Naive B cell (primary cell): ENCODE measurements at regions not wholly inside any gene's neighbourhood (a gene's known extent, or its start where the extent isn't known, plus 50 kb on each side); places are given as distances from the start of the nearest gene placed in this dataset.

Experiments used
- ATAC-seq, 2 donors: fragments of 150-1000 bp; cut with Tn5 transposase; 2 replicates each; pipeline ENCODE4 v1.10.0; 2021; ENCODE audit warnings: low read depth in 2 of 2, mild to moderate bottlenecking in 2 of 2, moderate library complexity in 2 of 2
- DNase-seq: peaks from one replicate; pipeline ENCODE4 v3.0.0; 2022
- H3K27ac Mint-ChIP-seq, 6 donors: one replicate each; pipeline ENCODE4 v1.8.0; 2020 to 2022; ENCODE audit warnings: mild to moderate bottlenecking in 6 of 6, mixed read lengths in 6 of 6, moderate library complexity in 5 of 6, inconsistent platforms in 2 of 6
- H3K27me3 Mint-ChIP-seq, 3 donors: one replicate each; pipeline ENCODE4 v1.8.0; 2021 to 2022; ENCODE audit warnings: mixed read lengths in 3 of 3, mild to moderate bottlenecking in 1 of 3
- H3K36me3 Mint-ChIP-seq, 2 donors: one replicate each; pipeline ENCODE4 v1.8.0; 2020 to 2022; ENCODE audit warnings: mixed read lengths in 2 of 2, inconsistent platforms in 1 of 2, mild to moderate bottlenecking in 1 of 2
- H3K4me1 Mint-ChIP-seq, 3 donors: one replicate each; pipeline ENCODE4 v1.8.0; 2020 to 2022; ENCODE audit warnings: mixed read lengths in 3 of 3, inconsistent platforms in 1 of 3, mild to moderate bottlenecking in 1 of 3, moderate library complexity in 1 of 3
- H3K4me3 Mint-ChIP-seq, 8 donors: one replicate each; pipeline ENCODE4 v1.8.0; 2020 to 2022; ENCODE audit warnings: mild to moderate bottlenecking in 8 of 8, mixed read lengths in 8 of 8, moderate library complexity in 8 of 8, inconsistent platforms in 2 of 8
- H3K9me3 Mint-ChIP-seq, 7 donors: one replicate each; pipeline ENCODE4 v1.8.0; 2020 to 2022; ENCODE audit warnings: mixed read lengths in 7 of 7, mild to moderate bottlenecking in 5 of 7, inconsistent platforms in 2 of 7, moderate library complexity in 1 of 7

DNA sequence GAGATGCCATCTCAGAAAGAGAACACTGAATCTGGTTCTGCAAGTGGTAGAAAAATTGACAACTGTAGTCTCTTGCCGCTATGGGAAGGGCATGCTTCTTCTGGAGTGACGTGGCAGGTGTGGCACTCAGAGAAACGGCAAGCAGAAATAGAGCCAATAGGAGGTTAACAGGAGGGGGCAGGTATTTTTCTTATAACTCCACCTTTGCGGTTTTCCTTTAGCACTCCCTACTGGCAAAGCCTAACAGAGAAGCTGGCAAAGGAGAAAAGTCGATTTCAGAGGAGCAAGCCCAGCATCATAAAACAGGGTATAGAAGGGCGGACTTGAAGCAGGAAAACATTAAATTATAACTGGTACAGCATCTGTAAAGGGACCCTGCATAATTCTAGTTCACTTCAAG, 1382.2 kb downstream of the PCDH18 start:
- H3K4me1 Mint-ChIP-seq: no peaks in the 10 kb centered on the region
- ATAC-seq: no peak

DNA sequence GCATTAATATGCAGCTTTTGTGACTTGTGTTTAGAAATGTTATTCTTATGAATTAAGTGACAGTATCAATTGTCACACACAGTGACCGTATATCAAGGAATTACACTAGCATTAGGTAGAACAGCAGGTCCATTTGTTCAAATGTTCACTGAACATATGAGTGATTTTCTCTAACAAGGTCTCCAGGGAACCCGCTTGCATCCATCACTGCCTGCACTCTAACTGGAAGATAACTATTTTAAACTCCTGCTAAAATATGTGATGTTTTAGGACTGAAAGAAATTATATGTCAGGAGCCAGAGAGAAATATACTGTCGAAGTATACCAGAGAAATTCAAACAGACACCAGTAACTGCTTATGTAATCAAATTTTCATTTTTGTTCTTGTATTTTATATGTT, 1395.7 kb downstream of the PCDH18 start:
- H3K4me1 Mint-ChIP-seq: no peaks in the 10 kb centered on the region
- ATAC-seq: no peak

More for the DNA sequence above, 1382.2 kb downstream of the PCDH18 start:
- Mint-ChIP-seq H3K9me3 (peaks cover 0 to 13% (median 4%) of the 10 kb centered on the region in 7 donors), H3K4me3 (no peak overlapping the region), H3K36me3 (no peaks in the 10 kb centered on the region), H3K27ac (peak overlapping the region in 1 of 6 donors; percentile 70), H3K27me3 (no peaks in the 10 kb centered on the region)
- DNase-seq: no peak

DNA sequence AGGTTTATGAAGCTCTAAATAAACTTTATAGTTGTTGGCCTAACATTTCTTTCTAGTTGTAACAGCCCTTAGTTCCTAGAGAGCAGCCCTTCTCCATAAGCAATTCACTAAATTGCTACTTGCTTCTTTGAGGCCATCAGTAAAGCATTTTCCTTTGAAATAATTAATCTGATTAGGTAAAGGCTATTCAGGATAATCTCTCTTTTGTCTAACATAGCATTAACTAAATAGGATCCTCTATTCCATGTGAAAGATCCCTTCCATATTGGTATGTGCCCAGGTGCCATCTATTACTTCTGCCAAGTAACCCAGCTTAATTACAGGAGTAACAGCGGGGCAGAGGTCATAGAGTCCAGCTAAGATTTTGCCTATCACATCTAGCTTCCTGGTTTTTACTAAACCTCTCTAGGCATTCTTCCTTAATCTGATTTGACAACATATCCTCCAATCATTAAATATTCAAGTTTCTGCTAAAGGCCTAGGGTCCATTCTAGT, 1408.0 kb downstream of the PCDH18 start:
- no peaks in the 10 kb centered on the region for H3K4me1 Mint-ChIP-seq
- no peak for ATAC-seq
- H3K36me3 Mint-ChIP-seq: no peaks in the 10 kb centered on the region
- no peak for DNase-seq
- no peak overlapping the region for H3K27ac Mint-ChIP-seq
- H3K4me3 Mint-ChIP-seq: no peak overlapping the region
- peaks cover 0 to 4% (median 0%) of the 10 kb centered on the region in 7 donors for H3K9me3 Mint-ChIP-seq
- H3K27me3 Mint-ChIP-seq: no peaks in the 10 kb centered on the region

More for the DNA sequence above, 1395.7 kb downstream of the PCDH18 start:
- H3K36me3 Mint-ChIP-seq: no peaks in the 10 kb centered on the region
- no peak for DNase-seq
- H3K9me3 Mint-ChIP-seq: no peaks in the 10 kb centered on the region
- no peak overlapping the region for H3K4me3 Mint-ChIP-seq
- H3K27ac Mint-ChIP-seq: no peak overlapping the region
- no peaks in the 10 kb centered on the region for H3K27me3 Mint-ChIP-seq

DNA sequence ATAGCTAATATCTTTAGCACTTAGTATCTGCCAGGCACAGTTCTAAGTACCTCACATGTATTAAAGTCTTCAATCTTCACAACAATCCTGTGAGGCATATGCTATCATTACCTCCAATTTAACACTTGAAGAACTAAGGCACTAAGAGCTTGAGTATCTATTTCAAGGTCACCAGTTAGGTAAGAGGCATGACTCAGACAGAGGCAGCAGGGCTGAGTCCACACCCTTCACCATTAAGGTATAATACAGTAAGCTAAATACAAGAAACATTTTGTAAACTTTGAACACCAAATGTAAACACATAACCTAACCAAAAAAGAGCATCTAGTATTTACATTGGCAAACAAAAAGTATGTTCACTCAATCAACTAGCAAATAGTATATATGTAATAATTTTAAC, 1410.9 kb downstream of the PCDH18 start:
- no peak overlapping the region for H3K27ac Mint-ChIP-seq
- no peak for DNase-seq
- no peaks in the 10 kb centered on the region for H3K36me3 Mint-ChIP-seq
- H3K4me3 Mint-ChIP-seq: no peak overlapping the region
- H3K9me3 Mint-ChIP-seq: no peaks in the 10 kb centered on the region
- ATAC-seq: no peak
- H3K4me1 Mint-ChIP-seq: no peaks in the 10 kb centered on the region
- no peaks in the 10 kb centered on the region for H3K27me3 Mint-ChIP-seq

DNA sequence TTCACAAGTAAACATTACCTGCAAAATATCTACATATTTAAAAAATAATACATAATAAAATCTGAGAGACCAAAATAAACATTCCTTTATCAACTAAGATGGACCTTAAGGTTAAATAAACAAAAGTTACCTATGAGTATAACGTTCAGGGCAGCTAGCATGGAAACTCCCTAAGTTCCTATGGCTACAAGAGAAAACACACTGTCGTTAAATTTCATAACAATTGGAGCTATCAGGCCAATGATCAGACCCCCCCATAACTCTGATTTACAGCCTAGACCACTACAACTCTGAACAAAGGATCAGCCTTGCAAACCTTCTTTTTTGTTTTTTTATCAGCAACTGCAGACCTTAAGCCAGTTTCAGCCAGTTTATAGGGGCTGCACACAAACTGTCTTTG, 1418.4 kb downstream of the PCDH18 start:
- Mint-ChIP-seq H3K27ac (no peak overlapping the region), H3K36me3 (no peaks in the 10 kb centered on the region), H3K27me3 (no peaks in the 10 kb centered on the region), H3K4me3 (no peak overlapping the region), H3K4me1 (no peaks in the 10 kb centered on the region), H3K9me3 (peaks cover 0 to 1% (median 0%) of the 10 kb centered on the region in 7 donors)
- DNase-seq (no peak), ATAC-seq (no peak)

DNA sequence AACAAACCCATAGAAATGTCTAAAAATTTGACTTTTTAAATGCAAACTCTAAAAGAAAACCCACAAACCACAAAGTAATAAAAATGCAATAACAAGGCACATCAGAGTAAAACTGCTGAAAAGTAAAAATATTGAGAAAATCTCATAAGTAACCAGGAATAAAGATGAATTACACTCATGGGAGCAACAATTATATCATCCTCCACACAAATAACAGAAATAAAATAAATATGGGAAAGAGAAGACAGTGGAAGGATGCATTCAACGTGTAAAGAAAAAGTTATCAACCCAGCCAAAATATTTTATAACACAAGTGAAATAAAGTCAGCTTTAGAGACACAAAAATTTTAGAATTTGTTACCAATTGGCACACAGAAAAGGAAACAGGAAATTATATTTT, 1420.2 kb downstream of the PCDH18 start:
- DNase-seq: no peak
- Mint-ChIP-seq H3K36me3 (no peaks in the 10 kb centered on the region), H3K9me3 (peaks cover 0 to 1% (median 0%) of the 10 kb centered on the region in 7 donors), H3K4me3 (no peak overlapping the region), H3K27ac (no peak overlapping the region), H3K4me1 (no peaks in the 10 kb centered on the region), H3K27me3 (no peaks in the 10 kb centered on the region)
- ATAC-seq: no peak

DNA sequence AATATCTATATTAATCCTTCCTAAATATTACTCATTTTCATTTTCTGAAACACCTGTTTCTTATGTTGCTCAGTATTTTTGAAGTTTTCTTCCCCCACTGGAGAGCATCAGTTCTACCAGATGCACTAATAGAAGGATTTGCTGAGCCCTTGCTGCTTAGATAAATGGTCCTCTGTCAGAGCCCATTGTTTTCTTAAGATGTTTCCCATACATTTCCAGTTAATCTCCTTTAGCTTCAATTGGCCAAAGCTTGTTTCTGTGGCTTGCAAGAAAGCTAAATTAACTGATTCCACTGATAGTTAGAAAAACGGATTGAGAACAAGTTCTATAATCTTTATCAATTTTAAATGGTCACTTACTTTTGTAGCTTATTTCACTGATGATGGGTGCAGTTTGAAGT, 1425.5 kb downstream of the PCDH18 start:
- Mint-ChIP-seq H3K4me1 (no peaks in the 10 kb centered on the region), H3K27ac (no peak overlapping the region), H3K4me3 (no peak overlapping the region), H3K36me3 (no peaks in the 10 kb centered on the region), H3K9me3 (no peaks in the 10 kb centered on the region), H3K27me3 (no peaks in the 10 kb centered on the region)
- DNase-seq (no peak), ATAC-seq (no peak)

DNA sequence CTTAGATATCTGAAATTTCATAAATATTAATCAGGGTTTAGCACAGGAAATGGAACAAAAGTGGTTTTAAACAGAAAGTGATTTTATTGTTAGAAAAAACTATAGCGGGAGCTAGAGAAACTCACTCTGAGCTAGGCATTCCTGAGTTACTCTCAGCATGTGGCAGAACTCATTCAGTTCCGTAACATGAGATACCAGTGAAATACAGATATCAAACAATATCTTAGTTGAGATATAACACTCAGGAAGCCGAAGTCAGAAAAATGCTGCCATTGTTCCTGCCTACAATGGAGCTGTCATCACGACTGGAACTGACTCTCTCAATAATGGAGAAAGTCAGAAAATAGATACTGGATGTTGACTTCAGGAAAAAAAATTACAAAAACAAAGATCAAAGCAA, 1428.7 kb downstream of the PCDH18 start:
- H3K27me3 Mint-ChIP-seq: no peaks in the 10 kb centered on the region

DNA sequence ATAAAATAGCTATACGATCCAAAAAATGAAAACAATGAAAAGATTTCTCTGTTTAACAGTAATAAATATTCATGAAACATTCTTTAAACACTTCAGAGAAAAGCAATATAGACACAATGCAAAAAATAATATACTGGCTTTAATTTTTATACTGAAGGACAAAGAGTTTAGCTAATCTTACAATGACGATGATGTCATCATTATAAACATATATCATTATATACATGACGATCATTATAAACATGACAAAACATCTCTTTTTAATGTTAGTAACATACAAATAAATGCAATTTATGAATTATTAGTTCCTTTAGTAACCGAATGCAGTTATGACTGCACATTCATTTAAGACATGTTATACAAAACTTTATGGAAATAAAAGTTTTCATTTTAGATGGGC, 1434.6 kb downstream of the PCDH18 start:
- ATAC-seq: no peak
- no peak for DNase-seq
- H3K36me3 Mint-ChIP-seq: no peaks in the 10 kb centered on the region
- peaks cover 0 to 6% (median 0%) of the 10 kb centered on the region in 7 donors for H3K9me3 Mint-ChIP-seq
- H3K4me1 Mint-ChIP-seq: peaks cover 0 to 2% (median 0%) of the 10 kb centered on the region in 3 donors
- H3K27ac Mint-ChIP-seq: no peak overlapping the region
- no peak overlapping the region for H3K4me3 Mint-ChIP-seq
- no peaks in the 10 kb centered on the region for H3K27me3 Mint-ChIP-seq

More for the DNA sequence above, 1428.7 kb downstream of the PCDH18 start:
- DNase-seq (no peak), ATAC-seq (no peak)
- no peak overlapping the region for H3K27ac Mint-ChIP-seq
- peaks cover 0 to 2% (median 0%) of the 10 kb centered on the region in 3 donors for H3K4me1 Mint-ChIP-seq
- no peak overlapping the region for H3K4me3 Mint-ChIP-seq
- H3K9me3 Mint-ChIP-seq: peaks cover 0 to 5% (median 0%) of the 10 kb centered on the region in 7 donors
- no peaks in the 10 kb centered on the region for H3K36me3 Mint-ChIP-seq

DNA sequence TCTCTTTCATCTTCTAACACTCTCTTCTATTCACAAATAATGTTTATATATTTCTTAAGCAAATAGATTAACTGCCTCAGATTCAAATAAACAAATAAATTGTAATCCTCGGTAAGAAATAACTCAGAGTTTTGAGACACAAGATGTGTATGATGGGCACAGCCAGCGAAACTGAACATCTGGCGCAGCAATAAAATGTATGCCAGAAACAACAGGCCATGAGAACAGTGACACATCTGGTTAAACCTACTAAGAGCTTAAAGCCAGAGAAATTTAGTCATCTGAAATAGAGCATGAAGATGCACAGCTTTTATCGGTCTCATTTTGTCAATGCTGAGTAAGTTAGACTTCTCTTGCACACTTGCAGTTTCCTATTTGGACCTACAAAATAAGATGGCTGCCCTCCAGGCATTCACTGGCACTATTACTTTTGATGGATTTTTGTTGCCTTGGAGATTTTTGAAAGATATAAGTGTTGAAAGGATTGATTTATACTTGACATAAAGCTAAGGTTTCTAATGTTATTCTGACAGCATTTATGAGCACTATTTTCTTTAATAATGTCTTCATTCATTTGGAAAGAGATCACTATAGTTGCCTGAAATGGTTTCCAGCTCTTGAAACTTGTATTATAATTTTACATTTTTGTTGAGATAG, 1444.0 kb downstream of the PCDH18 start:
- Mint-ChIP-seq H3K4me3 (no peak overlapping the region), H3K4me1 (no peaks in the 10 kb centered on the region), H3K27ac (no peak overlapping the region), H3K36me3 (no peaks in the 10 kb centered on the region), H3K9me3 (no peaks in the 10 kb centered on the region), H3K27me3 (no peaks in the 10 kb centered on the region)
- ATAC-seq (no peak), DNase-seq (no peak)

DNA sequence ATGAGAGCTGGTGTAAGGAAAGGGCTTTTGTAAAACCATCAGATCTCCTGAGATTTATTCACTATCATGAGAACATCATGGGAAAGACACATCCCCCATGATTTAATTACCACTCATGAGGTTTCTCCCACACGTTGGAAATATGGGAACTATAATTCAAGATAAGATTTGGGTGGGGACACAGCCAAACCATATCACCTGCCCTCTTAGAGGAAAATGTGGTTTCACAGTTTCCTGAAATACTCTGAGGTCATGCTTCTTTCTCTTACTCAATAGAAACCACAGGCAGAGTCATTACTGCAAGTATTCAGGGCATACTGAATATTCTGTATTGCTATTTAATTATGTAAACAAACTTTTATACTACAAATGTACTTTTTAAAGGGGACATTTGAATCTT, 1453.3 kb downstream of the PCDH18 start:
- no peaks in the 10 kb centered on the region for H3K27me3 Mint-ChIP-seq
- no peak overlapping the region for H3K27ac Mint-ChIP-seq
- H3K9me3 Mint-ChIP-seq: no peaks in the 10 kb centered on the region
- DNase-seq: no peak
- H3K4me3 Mint-ChIP-seq: no peak overlapping the region
- no peaks in the 10 kb centered on the region for H3K4me1 Mint-ChIP-seq
- no peak for ATAC-seq
- H3K36me3 Mint-ChIP-seq: no peaks in the 10 kb centered on the region

DNA sequence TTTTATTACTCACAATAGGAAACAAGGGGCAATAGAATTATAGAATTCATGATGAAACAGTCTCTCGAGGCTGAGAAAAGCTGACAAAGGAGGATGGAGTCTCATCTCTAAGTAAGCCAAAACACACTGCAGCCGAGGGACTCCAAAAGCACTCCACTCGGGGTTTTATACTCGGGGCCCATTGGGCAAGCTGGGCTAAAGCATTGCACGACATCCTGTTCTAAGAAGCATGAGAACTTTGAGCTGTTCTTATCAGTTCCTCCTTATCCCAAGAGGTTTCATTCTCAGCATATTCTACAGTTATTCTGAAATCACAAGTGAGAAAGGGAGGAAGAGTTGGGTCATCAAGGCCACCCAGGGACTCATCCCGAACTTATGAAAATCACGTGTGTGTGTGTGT, 1475.5 kb downstream of the PCDH18 start:
- Mint-ChIP-seq H3K36me3 (no peaks in the 10 kb centered on the region), H3K4me1 (no peaks in the 10 kb centered on the region), H3K4me3 (no peak overlapping the region), H3K27ac (no peak overlapping the region), H3K9me3 (peaks cover 0 to 1% (median 0%) of the 10 kb centered on the region in 7 donors), H3K27me3 (no peaks in the 10 kb centered on the region)
- ATAC-seq (no peak), DNase-seq (no peak)

DNA sequence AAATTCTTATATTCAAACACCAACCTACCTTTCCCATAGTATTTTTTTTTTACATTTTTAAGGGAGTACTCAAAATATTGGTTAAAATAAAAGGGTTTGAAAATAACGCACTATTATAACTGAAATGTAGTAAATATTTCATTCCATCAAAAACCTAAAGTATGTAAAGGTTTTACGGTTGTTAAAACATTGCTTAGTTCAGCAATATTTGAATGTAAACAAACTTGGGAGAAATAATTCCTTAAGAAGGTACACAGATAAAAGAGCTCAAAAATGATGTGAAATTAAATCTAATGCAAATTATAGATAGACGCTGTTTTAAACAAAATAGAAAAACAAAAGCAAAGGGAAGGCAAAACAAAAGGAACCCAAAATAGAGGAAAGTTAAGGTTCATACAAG, 1476.9 kb downstream of the PCDH18 start:
- DNase-seq (no peak), ATAC-seq (no peak)
- Mint-ChIP-seq H3K36me3 (no peaks in the 10 kb centered on the region), H3K27me3 (no peaks in the 10 kb centered on the region), H3K27ac (no peak overlapping the region), H3K4me1 (no peaks in the 10 kb centered on the region), H3K9me3 (peaks cover 0 to 1% (median 0%) of the 10 kb centered on the region in 7 donors), H3K4me3 (no peak overlapping the region)

DNA sequence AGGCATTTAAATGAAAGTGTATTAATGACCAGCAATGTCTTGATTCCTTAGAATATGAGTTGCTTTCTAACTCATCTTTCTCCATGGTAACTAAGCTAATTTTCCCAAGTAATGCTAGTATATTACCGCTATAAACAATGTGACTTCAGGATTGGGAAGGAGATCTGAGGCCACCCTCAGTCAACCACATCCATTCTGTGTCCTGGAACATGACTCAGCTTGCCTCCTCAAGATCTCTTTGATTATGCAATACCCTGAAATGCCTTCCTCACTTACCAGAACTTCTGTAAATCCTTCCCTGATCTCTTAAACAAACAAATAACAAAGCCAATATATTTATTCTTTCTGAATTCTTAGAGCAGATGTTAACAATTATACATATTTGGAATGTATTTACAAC, 1495.5 kb downstream of the PCDH18 start:
- H3K27ac Mint-ChIP-seq: no peak overlapping the region
- H3K4me3 Mint-ChIP-seq: no peak overlapping the region
- DNase-seq: no peak
- H3K36me3 Mint-ChIP-seq: no peaks in the 10 kb centered on the region
- no peaks in the 10 kb centered on the region for H3K9me3 Mint-ChIP-seq
- no peaks in the 10 kb centered on the region for H3K4me1 Mint-ChIP-seq
- H3K27me3 Mint-ChIP-seq: no peaks in the 10 kb centered on the region
- no peak for ATAC-seq

DNA sequence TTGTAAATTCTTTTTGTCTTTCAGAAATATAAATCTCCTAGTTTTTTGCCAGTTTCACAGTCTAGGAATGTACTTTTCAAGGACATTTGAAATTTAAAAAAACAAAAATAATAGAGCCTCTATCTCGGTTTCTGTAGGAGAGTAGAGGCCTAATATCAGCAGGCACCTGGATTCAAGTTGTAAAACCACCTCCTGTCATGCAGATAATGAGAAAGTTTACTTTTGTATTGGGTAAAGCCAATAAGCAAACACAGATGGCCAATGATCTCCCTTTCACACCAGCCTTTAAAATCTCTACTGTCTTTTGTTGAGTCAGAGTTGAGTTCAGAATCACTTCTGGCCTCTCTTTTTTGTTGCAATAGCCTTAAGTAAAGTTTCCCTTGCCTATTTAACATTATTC, 1499.9 kb downstream of the PCDH18 start:
- H3K36me3 Mint-ChIP-seq: no peaks in the 10 kb centered on the region
- no peak overlapping the region for H3K4me3 Mint-ChIP-seq
- ATAC-seq (no peak), DNase-seq (no peak)
- H3K27ac Mint-ChIP-seq: no peak overlapping the region
- H3K4me1 Mint-ChIP-seq: no peaks in the 10 kb centered on the region
- peaks cover 0 to 9% (median 0%) of the 10 kb centered on the region in 7 donors for H3K9me3 Mint-ChIP-seq
- no peaks in the 10 kb centered on the region for H3K27me3 Mint-ChIP-seq
